ENCODE measurements at regions not wholly inside any gene's neighbourhood (a gene's known extent, or its start where the extent isn't known, plus 50 kb on each side); places are given as distances from the start of the nearest gene placed in this dataset.
"Not testable (repeated sequence)": the region's sequence is repeated elsewhere in the genome, so short reads cannot be mapped to it uniquely, and the experiment has no call there.

DNA sequence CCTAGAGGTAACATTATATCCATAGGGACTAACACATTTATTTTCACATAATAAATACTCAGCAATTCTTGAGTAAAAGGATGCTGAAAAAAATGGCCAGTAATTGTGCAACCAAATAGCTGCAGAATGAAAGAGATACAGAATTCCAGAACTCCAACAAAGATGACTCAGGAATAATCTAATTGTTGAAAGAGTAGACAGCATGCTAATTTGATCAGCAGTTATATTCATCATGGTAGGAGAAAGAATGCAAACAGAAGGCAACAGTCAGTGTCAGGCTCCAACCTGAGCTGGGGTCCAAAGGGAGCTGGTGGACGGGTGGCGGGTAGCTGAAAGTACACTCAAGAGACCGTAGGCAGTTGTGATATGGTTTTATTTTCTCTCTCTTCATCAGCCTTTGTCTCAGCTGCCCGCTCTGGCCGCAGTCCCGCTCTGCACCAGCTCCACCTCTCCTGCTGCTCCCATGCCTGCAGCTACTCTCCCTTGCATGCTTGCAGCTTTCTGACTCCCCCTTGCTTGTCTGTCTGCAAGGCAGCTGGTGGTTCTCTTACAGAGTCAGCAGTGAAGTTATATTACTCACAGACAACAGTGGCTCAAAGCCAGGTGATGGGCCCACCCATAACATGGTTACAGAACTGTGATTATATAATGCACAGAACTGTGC lies 1150.1 kb downstream of the STIM2 start:
- peaks cover 12% of the 10 kb centered on the region for H3K9me3 ChIP-seq (ENCODE audit: control insufficient read depth, insufficient read depth, low read length)
- no peak overlapping the region for H3K4me3 ChIP-seq (ENCODE audit: low read depth, low read length)
- WGBS (ENCODE audit: insufficient coverage): 75% methylated on average over 3 of the region's 6 CpGs
- H3K36me3 ChIP-seq (ENCODE audit: control insufficient read depth, insufficient read depth, low read length): no peaks in the 10 kb centered on the region
- DNase-seq (ENCODE audit: low read depth in 4 of 6, low spot score in 6 of 6): peak in 1 of 6 donors; percentile 40
- H3K27me3 ChIP-seq (ENCODE audit: control insufficient read depth, insufficient read depth, low read length): no peaks in the 10 kb centered on the region
- H3K4me1 ChIP-seq (ENCODE audit: control insufficient read depth, insufficient read depth, low read length): no peaks in the 10 kb centered on the region
- H3K27ac ChIP-seq (ENCODE audit: low read depth, low read length): no peak overlapping the region

DNA sequence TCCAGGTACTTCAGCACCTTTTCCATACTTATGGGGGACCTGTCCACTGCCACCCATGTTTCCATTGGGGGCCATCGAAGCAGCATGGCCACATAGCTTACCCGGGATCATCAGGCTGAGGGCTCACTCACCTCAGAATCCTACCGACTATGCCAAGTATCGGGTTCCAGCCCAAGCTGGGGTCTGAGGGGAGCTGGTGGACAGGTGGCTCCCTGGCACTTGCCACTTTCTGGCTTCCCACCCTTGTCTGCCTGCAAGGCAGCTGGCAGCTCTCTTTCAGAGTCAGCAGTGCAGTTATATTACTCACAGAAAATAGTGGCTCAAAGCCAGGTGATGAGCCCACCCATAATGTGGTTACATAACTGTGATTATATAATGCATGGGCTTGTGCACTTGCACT lies 1153.8 kb downstream of the STIM2 start:
- no peaks in the 10 kb centered on the region for H3K27me3 ChIP-seq (ENCODE audit: control insufficient read depth, insufficient read depth, low read length)
- H3K4me1 ChIP-seq (ENCODE audit: control insufficient read depth, insufficient read depth, low read length): no peaks in the 10 kb centered on the region
- H3K27ac ChIP-seq (ENCODE audit: low read depth, low read length): no peak overlapping the region
- H3K9me3 ChIP-seq (ENCODE audit: control insufficient read depth, insufficient read depth, low read length): peaks cover 12% of the 10 kb centered on the region
- H3K36me3 ChIP-seq (ENCODE audit: control insufficient read depth, insufficient read depth, low read length): no peaks in the 10 kb centered on the region
- DNase-seq (ENCODE audit: low read depth in 4 of 6, low spot score in 6 of 6): no peak
- WGBS (ENCODE audit: insufficient coverage): 96% methylated on average over 4 of the region's 4 CpGs
- no peak overlapping the region for H3K4me3 ChIP-seq (ENCODE audit: low read depth, low read length)

DNA sequence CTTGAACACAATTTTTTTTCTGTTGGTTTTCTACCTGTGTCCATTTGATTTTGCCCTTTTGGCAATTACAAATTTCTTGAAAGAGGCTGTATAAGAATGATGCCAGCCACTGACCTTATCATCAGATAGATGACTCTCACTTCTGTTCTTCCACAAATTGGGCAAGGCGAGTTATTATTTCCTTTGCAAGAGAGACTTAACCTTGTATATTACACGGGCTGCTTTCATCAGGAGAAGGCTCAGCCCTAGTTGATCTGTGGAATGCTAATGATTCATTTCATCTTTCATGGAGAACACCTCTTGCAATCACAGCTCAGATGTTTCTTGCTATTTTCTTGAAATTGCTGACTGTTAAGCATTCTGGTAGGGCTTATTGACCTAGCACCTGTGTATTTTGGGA lies 1155.4 kb downstream of the STIM2 start:
- Histone ChIP-seq H3K36me3 (ENCODE audit: control insufficient read depth, insufficient read depth, low read length) (no peaks in the 10 kb centered on the region), H3K9me3 (ENCODE audit: control insufficient read depth, insufficient read depth, low read length) (peaks cover 12% of the 10 kb centered on the region), H3K4me3 (ENCODE audit: low read depth, low read length) (no peak overlapping the region), H3K4me1 (ENCODE audit: control insufficient read depth, insufficient read depth, low read length) (no peaks in the 10 kb centered on the region), H3K27me3 (ENCODE audit: control insufficient read depth, insufficient read depth, low read length) (no peaks in the 10 kb centered on the region), H3K27ac (ENCODE audit: low read depth, low read length) (no peak overlapping the region)
- DNase-seq (ENCODE audit: low read depth in 4 of 6, low spot score in 6 of 6): no peak
- no CpG with 5 or more reads among the region's 2 CpGs for WGBS (ENCODE audit: insufficient coverage)

DNA sequence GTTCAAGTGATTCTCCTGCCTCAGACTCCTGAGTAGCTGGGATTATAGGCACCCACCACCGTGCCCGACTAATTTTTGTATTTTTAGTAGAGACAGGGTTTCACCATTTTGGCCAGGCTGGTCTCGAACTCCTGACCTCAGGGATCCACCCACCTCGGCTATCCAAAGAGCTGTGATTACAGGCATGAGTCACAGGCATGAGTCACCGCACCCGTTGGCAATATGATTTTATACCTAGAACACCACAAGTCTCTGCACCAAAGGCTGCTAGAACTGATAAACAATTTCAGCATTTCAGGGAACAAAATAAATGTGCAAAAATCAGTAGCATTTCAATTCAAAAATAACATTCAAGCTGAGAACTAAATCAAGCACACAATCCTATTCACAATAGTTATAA lies 1177.6 kb downstream of the STIM2 start:
- not testable (repeated sequence) for H3K36me3 ChIP-seq (ENCODE audit: control insufficient read depth, insufficient read depth, low read length); H3K27me3 ChIP-seq (ENCODE audit: control insufficient read depth, insufficient read depth, low read length); DNase-seq (ENCODE audit: low read depth in 4 of 6, low spot score in 6 of 6); H3K27ac ChIP-seq (ENCODE audit: low read depth, low read length); H3K4me1 ChIP-seq (ENCODE audit: control insufficient read depth, insufficient read depth, low read length); H3K9me3 ChIP-seq (ENCODE audit: control insufficient read depth, insufficient read depth, low read length); H3K4me3 ChIP-seq (ENCODE audit: low read depth, low read length)
- WGBS (ENCODE audit: insufficient coverage): 67% methylated on average over 4 of the region's 6 CpGs

- no peaks in the 10 kb centered on the region for H3K27me3 ChIP-seq (ENCODE audit: control insufficient read depth, insufficient read depth, low read length)
- H3K36me3 ChIP-seq (ENCODE audit: control insufficient read depth, insufficient read depth, low read length): no peaks in the 10 kb centered on the region
- H3K9me3 ChIP-seq (ENCODE audit: control insufficient read depth, insufficient read depth, low read length): no peaks in the 10 kb centered on the region
- no peak for DNase-seq (ENCODE audit: low read depth in 4 of 6, low spot score in 6 of 6)
- no CpG with 5 or more reads among the region's 3 CpGs for WGBS (ENCODE audit: insufficient coverage)
- H3K4me1 ChIP-seq (ENCODE audit: control insufficient read depth, insufficient read depth, low read length): no peaks in the 10 kb centered on the region
- no peak overlapping the region for H3K4me3 ChIP-seq (ENCODE audit: low read depth, low read length)
- H3K27ac ChIP-seq (ENCODE audit: low read depth, low read length): no peak overlapping the region
Observed at GRCh38 chr4:28062562-28062961, 1201.9 kb downstream of the STIM2 start.

- WGBS (ENCODE audit: insufficient coverage): 87% methylated on average over 9 of the region's 12 CpGs
- Histone ChIP-seq H3K36me3 (ENCODE audit: control insufficient read depth, insufficient read depth, low read length) (no peaks in the 10 kb centered on the region), H3K27ac (ENCODE audit: low read depth, low read length) (no peak overlapping the region), H3K9me3 (ENCODE audit: control insufficient read depth, insufficient read depth, low read length) (no peaks in the 10 kb centered on the region), H3K4me1 (ENCODE audit: control insufficient read depth, insufficient read depth, low read length) (no peaks in the 10 kb centered on the region), H3K27me3 (ENCODE audit: control insufficient read depth, insufficient read depth, low read length) (no peaks in the 10 kb centered on the region), H3K4me3 (ENCODE audit: low read depth, low read length) (no peak overlapping the region)
- no peak for DNase-seq (ENCODE audit: low read depth in 4 of 6, low spot score in 6 of 6)
Observed at GRCh38 chr4:28073860-28074555, 1213.4 kb downstream of the STIM2 start.

DNA sequence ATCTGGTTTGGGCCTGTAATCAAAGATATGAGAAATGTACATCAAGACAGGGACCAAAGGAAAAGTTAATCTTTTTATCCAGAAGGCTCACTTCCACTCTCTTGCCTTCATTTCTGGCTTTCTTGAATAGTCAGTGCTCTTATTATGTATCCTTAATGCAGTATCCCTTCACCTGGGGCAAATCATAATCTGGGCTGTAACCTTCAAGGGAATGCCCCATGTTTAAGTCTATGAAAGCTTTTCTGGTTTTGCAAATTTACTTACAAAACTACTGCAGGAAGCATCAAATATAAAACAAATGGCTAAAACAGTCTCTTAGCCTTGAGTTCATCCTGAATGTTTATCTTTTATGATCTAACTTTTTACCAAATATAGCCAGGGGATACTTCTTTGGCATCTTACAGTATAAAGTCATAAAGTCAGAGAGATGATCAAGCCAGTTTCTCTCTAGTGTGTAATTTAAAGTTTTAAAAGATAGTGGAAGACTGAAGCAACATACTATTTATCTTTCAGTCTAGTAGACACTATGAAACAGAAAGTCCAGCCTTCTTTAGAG lies 1214.8 kb downstream of the STIM2 start:
- no peak for DNase-seq (ENCODE audit: low read depth in 4 of 6, low spot score in 6 of 6)
- H3K36me3 ChIP-seq (ENCODE audit: control insufficient read depth, insufficient read depth, low read length): no peaks in the 10 kb centered on the region
- no peaks in the 10 kb centered on the region for H3K4me1 ChIP-seq (ENCODE audit: control insufficient read depth, insufficient read depth, low read length)
- H3K27me3 ChIP-seq (ENCODE audit: control insufficient read depth, insufficient read depth, low read length): no peaks in the 10 kb centered on the region
- no peaks in the 10 kb centered on the region for H3K9me3 ChIP-seq (ENCODE audit: control insufficient read depth, insufficient read depth, low read length)
- no peak overlapping the region for H3K4me3 ChIP-seq (ENCODE audit: low read depth, low read length)
- no peak overlapping the region for H3K27ac ChIP-seq (ENCODE audit: low read depth, low read length)

- H3K27me3 ChIP-seq (ENCODE audit: control insufficient read depth, insufficient read depth, low read length); H3K27ac ChIP-seq (ENCODE audit: low read depth, low read length); H3K9me3 ChIP-seq (ENCODE audit: control insufficient read depth, insufficient read depth, low read length); H3K36me3 ChIP-seq (ENCODE audit: control insufficient read depth, insufficient read depth, low read length); H3K4me3 ChIP-seq (ENCODE audit: low read depth, low read length); DNase-seq (ENCODE audit: low read depth in 4 of 6, low spot score in 6 of 6); H3K4me1 ChIP-seq (ENCODE audit: control insufficient read depth, insufficient read depth, low read length): not testable (repeated sequence)
- WGBS (ENCODE audit: insufficient coverage): 83% methylated on average over 7 of the region's 9 CpGs
Observed at GRCh38 chr4:28077203-28077602, 1216.6 kb downstream of the STIM2 start.

DNA sequence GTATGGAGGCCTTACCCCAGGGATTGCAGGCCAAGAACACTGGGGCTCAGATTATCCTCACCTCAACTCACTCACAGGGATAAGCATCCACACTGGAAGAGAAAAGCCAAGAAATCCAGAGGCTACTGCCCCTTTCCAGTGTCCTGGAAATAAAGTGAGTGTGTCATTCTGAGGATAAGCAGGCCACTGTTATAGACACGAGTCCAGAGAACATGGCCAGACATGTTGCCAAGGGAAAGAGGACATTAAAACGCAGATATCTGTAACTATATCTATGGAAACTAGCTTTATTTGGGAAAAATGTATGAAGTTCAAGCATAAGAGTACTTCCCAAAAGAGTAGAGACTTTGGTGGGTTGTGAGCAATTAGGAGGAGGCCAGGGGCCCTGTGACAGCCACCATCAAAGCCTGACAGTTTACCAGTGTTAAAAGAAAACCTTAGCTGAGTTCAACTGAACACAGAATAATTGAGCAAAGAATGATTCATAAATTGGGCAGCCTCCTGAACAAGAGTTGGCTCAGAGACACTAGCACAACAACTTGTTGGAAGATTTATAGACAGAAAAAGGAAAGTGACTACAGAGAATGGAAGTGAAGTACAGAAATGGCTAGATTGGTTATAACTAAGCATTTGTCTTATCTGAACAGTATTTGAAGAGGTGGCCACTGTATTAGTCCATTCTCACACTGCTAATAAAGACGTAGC lies 1222.2 kb downstream of the STIM2 start:
- 79% methylated on average over 3 of the region's 3 CpGs for WGBS (ENCODE audit: insufficient coverage)
- Histone ChIP-seq H3K4me1 (ENCODE audit: control insufficient read depth, insufficient read depth, low read length) (no peaks in the 10 kb centered on the region), H3K9me3 (ENCODE audit: control insufficient read depth, insufficient read depth, low read length) (no peaks in the 10 kb centered on the region), H3K4me3 (ENCODE audit: low read depth, low read length) (no peak overlapping the region), H3K27ac (ENCODE audit: low read depth, low read length) (no peak overlapping the region), H3K27me3 (ENCODE audit: control insufficient read depth, insufficient read depth, low read length) (no peaks in the 10 kb centered on the region), H3K36me3 (ENCODE audit: control insufficient read depth, insufficient read depth, low read length) (no peaks in the 10 kb centered on the region)
- DNase-seq (ENCODE audit: low read depth in 4 of 6, low spot score in 6 of 6): no peak

Measured in spinal cord (tissue), 9 donors.